NCI-H2081 (cell line): ENCODE measurements at regions not wholly inside any gene's neighbourhood (a gene's known extent, or its start where the extent isn't known, plus 50 kb on each side); places are given as distances from the start of the nearest gene placed in this dataset.

Experiments
- DNase-seq, 2 experiments: peaks; one replicate each; lab custom pipeline; 2025; lab: John Stamatoyannopoulos, UW

DNA sequence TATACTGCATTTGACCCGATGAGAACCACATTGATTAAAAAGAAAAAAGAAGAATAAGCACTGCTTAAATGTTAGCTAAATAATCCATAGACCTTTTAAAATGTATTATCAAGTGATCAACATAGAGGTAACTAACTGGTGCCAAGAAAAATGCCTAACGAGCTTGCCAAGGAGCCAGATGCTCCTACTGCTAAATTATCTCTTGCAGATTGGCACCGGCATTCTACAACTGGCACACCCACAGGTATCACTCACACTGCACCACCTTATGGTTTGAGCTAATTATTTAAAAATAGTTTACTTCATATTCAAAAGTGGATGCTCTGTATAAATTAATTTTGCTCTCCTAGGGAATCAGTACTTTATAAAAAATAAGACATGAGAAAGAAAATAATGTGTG, 341.6 kb upstream of the CDH7 start:
- DNase-seq = peak; percentile 11 to 57

DNA sequence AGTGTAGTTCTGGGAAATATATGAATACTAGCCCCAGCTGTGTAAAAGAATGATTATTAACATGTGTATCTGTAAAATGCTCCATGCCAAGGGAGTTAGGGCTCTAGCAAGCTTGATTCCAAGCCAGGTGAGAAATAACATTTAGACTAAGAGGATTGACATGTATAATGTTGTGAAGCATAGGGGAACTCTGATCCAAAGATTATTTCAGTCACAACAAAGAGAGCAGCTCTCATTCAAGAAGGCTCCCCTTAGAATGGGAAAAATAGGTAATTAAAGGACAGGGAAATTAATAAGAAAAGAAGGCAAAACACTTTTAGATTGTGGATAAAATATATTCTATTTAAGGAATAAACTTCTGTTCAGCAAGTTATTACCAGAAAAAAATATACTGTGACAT, 347.3 kb upstream of the CDH7 start:
- no peak for DNase-seq

- no peak for DNase-seq
Observed at GRCh38 chr18:65399091-65399490, 351.7 kb upstream of the CDH7 start.

DNA sequence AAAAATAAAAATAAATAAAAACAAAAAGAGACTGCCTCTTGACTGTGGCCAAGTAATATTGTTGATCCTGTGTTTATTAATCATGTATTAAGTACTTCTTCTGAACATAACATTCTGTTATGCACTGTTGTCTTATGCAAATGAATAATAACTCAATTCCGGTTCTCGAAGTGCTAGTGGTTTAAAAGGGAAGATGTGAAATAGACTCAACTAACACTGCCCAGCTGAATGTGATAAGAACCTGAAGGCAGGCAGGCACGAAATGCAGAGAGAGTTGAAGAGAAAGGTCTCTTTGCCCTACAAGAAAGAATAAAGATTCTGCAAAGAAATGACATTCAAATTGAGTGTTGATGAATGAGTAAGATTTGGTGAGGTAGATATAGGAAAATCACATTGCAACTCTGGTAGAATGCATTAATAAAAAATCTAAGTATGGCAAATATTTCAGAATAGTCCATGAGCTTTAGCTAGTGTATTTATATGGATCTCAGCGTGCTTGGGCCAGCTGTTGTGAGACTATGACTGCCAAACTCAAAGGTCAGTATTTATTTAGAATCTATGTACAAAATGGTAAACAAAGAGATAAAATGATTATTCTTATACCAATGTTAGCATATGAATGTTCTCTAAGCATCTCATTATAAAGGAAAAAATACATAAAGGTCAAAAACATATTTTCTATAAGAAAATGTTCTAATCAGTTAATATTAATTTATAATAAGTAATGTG, 352.3 kb upstream of the CDH7 start:
- DNase-seq = no peak

DNA sequence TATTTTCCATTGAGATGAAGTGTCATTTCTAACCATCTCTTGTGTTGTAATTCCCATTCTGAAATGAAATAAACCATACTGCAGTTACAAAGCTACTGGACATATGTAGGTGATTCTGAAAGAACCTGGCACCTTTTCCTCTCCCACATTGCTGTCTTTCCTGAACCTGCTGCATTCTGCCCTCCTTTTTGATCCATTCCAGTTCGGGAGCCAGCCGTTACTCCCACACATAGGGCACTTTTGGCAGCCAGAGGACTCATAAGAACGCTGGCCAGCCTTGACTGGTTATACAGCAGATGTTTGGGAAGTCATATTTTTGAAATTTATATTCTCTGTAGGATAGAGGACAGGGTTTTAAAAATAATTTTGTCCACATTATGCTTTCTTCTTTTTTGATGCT, 369.8 kb upstream of the CDH7 start:
- DNase-seq = no peak

- DNase-seq = no peak
Observed at GRCh38 chr18:65380571-65380970, 370.2 kb upstream of the CDH7 start.

DNA sequence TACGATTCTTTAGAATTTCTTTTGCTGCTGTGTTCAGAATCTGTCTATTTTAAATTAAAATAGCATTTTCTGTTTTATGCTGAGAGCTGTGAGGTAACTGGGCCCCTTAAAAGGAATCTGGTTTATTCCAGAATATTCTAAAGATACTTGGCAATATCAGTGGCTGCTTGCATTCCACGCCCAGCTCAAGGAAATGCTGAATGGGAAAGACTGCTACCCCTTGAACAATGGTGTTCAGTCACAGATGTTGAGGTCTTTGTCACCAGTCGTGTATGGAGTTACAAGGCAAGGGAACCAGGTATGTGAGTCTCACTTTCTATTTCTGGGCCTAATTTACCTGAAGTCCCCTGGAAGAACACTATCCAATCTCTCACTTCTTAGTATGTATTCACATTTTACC, 377.9 kb upstream of the CDH7 start:
- DNase-seq = no peak

- DNase-seq = no peak
Observed at GRCh38 chr18:65365245-65365980, 385.4 kb upstream of the CDH7 start.

- DNase-seq = no peak
Observed at GRCh38 chr18:65363911-65364632, 386.7 kb upstream of the CDH7 start.

- DNase-seq = no peak
Observed at GRCh38 chr18:65363011-65363410, 387.8 kb upstream of the CDH7 start.

GRCh38 chr18:65359479-65359878, 391.3 kb upstream of the CDH7 start:
- DNase-seq = no peak

DNA sequence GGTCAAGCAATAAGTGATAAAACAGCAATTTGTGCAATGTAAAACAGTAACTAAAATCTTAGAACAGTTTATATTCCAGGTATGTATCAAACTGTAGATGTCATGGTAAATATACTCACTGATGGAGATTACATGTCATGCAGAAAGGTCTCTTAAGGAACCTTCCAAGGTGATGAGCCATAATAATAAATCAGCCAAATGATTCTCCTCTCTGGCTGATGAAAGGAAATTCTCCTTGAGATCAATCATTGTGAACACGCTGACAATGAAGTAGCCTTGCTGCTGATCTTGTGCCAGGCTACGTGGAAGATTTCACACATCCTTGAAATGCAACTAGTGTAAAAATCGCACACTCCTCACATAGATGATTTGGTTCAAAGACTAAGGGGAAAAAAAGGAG, 392.5 kb upstream of the CDH7 start:
- DNase-seq = no peak

GRCh38 chr18:65352186-65352585, 398.6 kb upstream of the CDH7 start:
- peak in 1 of 2 experiments; percentile 26 for DNase-seq

GRCh38 chr18:65349635-65350034, 401.2 kb upstream of the CDH7 start:
- no peak for DNase-seq

GRCh38 chr18:65347446-65347845, 403.4 kb upstream of the CDH7 start:
- DNase-seq = peak in 1 of 2 experiments; percentile 35

DNA sequence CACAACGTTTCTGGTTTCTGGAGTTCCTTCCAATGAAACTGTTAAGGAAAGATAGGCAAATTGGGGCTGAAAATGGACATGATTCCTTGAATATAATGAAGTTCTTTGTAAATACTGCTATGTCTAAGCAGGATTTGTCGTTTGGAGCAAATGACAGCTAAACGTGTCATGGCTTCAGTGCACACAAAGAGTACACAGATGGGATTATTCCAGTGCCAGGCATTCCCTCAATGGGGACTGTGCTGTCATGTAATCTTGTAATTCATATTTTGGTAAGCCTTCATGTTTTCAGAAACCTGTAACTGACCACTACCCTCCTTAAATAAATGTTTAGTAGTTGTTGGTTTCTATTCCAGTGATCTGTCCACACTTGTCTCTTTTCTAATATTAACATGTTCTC, 404.7 kb upstream of the CDH7 start:
- no peak for DNase-seq

- no peak for DNase-seq
Observed at GRCh38 chr18:65343571-65343970, 407.2 kb upstream of the CDH7 start.

DNA sequence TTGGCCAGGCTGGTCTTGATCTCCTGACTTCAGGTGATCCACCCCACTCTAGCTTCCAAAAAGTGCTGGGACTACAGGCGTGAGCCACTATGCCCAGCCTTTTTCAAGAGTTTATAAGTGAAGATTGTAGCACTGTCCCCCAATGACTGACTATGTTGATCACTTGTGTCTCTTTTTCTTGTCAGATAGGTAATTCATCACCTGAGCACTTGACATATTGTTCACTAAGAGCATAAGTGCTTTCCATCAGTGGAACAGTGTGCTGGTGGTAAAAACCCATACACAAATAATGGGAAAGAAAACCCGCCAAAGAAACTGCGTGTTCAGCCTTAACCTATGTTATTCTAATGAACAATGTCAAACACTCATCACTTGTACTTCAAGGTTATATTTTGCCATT, 414.4 kb upstream of the CDH7 start:
- DNase-seq = no peak

DNA sequence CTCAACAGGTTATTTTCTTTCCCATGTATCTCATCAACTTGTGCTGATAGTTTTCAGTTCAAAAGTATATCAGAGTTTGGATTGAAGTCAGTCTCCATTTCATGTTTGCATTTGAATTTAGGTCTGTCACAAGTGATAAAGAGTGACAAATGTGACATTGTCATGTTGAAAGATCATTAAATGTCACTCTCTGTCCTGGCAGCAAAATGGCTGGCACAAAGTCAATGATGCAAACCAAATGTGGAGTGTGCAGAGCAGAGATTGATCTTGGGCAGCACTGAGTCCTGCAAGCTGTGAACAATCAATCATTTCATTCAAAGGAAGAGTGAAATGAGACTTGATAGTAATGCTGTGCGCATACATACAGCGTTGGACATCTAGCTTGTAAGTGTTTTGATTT, 421.8 kb upstream of the CDH7 start:
- DNase-seq = no peak

GRCh38 chr18:65326805-65327204, 424.0 kb upstream of the CDH7 start:
- no peak for DNase-seq

DNA sequence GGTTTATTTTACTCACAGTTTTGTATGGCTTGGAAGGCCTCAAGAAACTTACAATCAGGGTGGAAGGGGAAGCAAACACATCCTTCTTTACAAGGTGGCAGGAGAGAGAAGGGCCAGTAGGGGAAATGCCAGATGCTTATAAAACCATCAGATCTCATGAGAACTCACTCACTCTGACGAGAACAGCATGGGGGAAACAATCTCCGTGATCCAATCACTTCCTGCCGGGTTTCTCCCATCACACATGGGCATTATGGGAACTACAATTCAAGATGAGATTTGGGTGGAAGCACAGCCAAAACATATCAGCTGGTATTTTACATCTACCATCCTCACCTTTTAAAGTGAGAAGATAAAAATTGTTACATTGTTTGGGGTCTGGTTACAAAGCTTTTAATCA, 427.9 kb upstream of the CDH7 start:
- DNase-seq = no peak

DNA sequence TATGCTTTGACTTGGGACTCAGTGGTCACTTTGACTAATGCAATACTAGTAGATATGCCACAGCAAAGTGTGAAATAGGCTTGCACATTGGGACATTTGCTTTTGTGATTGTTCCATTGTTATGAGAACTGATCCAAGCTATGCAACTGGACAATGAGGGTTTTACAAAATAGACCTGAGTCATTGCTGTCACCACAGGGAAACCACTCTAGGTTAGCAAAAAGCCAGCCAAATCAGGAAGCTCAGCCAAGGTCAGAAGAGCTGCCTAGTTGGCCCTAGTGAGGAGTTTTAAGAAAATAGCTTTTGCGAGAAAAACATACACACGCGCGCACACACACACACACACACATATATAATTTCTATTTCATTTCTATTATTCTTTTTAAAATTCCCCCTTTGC, 452.4 kb upstream of the CDH7 start:
- DNase-seq = no peak

- DNase-seq = no peak
Observed at GRCh38 chr18:65288908-65289307, 461.9 kb upstream of the CDH7 start.
